GM18502 (cell line): ENCODE measurements at regions not wholly inside any gene's neighbourhood (a gene's known extent, or its start where the extent isn't known, plus 50 kb on each side); places are given as distances from the start of the nearest gene placed in this dataset.

Experiments used
- ATAC-seq: cut with Tn5 transposase; IDR thresholded peaks from one replicate; pipeline ENCODE4 v1.9.1; 2021; ENCODE audit warnings: mild to moderate bottlenecking; ENCODE audit not compliant: unreplicated experiment, poor library complexity

DNA sequence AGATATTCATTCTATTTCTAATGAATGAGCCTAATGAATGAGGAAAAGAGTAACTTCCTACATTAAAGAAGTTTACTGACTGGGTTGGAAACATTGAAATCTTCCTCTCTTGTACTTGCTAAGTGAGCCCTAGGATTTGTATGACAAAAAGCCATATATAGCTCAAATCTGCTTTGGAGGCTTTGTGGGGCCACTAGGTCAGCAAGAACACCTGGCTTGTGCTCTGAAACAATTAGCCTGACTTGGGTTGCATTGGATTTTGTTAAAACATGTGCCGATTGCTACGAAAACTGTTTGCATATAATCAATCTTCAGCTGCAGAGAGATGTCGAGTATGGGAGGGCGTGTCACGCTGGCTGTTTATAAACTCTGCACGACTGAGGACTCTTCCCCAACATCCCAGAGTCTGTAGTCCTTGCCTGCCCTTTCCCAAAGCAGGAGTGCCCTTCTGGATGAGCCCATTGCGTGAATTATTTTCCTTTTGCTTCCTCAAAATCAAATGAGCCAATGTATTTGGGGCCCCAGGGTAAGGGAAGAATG is 684.8 kb downstream of the DHX35 start:
- no peak for ATAC-seq

- no peak for ATAC-seq
Observed at GRCh38 chr20:39645131-39645530, 683.0 kb downstream of the DHX35 start.

GRCh38 chr20:39643292-39643691 is 681.1 kb downstream of the DHX35 start:
- no peak for ATAC-seq

DNA sequence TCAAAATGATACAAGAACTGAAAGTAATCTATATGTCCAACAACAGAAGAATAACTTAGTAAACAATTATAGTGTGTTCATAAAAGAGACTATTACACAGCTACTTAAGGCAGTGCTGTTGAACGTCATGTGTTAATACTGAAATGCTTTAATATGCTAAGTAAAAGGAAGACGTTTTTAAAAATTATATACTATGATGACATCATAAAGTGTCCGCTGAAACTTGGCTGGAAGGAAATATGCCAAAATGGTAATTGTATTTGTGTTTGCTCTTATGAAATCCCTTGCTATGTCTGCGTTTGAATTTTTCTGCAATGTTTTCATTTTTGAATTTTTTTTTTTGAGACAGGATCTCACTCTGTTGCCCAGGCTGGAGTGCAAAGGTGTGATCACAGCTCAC is 679.3 kb downstream of the DHX35 start:
- ATAC-seq, result no peak

DNA sequence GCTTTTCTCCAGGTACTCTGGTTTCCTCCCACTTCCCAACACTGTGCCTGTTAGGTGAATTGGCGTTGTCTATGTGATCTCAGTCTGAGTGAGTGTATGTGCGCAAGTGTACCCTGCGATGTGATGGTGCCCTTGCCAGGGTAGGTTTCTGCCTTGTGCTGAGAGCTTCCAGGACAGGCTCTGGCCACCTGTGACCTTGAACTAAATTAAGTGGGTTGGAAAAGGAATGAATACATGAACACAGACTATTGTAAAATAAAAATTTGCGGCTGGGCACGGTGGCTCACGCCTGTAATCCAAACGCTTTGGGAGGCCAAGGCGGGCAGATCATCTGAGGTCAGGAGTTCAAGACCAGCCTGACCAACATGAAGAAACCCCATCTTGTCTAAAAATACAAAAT is 678.0 kb downstream of the DHX35 start:
- no peak for ATAC-seq

- ATAC-seq, result no peak
Observed at GRCh38 chr20:39638731-39639130, 676.6 kb downstream of the DHX35 start.

DNA sequence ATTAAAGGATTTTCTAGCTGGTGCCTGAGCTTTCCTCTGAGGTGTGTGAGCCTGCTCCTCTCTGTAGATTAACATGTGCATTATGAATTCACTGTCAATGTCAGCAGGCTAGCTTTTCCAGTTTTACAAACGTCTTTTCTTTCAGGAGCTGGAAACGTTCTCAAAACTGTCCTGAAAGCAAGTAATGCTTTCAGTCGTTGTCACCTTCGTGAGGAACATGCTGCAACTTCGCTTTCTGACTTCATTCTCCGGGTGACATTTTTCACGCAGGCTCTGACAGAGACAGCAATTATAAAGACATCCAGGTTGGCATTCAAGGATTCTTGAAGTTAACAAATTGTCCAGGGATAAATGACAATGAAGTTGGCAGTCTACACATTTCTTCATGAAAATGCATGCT is 671.5 kb downstream of the DHX35 start:
- ATAC-seq, result no peak

- no peak for ATAC-seq
Observed at GRCh38 chr20:39632757-39633156, 670.6 kb downstream of the DHX35 start.

DNA sequence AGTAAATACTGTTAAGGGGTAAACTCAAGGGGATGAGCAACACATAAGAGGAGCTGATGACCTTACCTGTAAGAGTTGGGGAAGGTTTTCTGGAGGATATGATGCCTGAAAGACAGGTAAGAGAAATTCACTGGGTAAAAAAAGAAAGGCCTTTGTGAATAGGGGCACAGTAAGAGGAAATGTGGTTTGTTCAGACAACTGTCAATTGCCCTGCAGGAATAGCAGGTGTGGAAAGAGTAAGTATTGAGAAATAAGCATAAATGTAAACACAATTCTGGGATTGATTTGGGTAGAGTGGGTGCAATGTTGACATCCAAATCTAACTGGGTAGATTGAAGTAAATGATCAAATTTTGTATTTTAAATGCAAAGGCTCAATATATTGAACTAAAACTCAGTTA is 670.0 kb downstream of the DHX35 start:
- ATAC-seq, result no peak

DNA sequence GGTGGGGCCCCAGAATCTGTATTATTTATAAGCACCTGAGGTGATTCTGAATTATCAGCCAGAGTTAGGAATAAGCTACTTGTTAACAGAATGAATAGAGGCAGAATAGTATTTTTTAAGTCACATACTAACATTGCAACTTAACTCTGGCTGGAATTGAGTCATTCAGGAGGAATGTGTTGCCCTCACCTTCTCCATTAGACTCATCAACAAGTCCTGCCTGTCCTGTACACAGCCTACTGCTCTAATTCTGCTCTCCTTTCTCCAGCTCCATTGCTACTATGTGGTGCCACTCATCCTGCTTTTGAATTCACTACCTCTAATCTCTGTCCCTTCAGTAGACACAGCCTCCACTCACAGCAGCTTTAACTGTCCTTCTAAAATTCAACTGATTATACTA is 669.4 kb downstream of the DHX35 start:
- no peak for ATAC-seq

DNA sequence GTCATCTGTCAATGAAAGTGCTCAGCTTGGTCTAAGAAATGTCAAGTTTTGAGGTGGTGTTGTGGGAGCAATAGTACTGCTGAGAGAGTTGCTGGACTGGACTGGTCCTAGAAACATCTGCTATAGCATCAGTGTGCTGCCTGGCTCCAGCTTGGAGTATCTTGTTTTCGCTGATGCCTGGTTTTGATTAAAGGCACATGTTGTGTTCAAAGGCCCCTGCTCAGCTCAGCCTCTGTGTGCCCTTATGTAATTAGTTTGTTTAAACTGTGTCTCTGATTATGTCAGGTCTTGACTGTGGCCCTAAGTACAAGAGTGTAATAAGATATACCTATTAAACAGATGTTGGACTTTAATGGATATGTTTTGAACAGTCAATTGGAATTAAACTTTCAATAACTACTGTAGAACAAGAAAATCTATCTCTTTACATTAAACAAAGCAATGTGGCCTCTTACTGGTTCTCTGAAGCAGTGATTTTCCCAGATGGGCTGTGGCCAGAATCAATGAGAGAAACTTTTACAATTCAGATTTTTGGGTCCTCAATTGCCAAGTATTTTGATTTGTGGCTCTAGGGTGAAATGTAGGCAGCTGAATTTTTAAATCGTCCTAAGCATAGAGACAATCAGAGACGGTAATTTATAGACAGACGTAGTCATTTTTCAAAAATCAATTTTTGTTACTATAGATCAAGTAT is 668.2 kb downstream of the DHX35 start:
- ATAC-seq, result no peak

DNA sequence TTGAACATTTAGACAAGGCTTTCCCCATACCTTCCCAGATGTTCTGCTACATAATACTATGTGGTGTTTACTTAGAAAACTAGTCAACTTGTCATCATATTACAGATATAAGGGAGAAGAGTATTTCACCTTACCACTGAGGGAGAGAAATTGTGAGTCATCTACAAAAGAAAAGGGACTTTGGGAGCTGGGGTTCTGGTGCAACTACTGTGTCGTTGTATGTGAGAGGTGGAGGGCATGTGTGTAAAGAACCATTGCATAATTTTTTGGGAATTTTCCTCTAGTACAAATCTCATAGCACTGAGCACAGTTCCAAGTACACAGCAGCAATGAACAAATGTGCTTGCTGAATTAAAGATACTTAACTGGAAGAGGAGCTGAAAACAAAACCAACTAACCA is 665.6 kb downstream of the DHX35 start:
- ATAC-seq, result no peak

DNA sequence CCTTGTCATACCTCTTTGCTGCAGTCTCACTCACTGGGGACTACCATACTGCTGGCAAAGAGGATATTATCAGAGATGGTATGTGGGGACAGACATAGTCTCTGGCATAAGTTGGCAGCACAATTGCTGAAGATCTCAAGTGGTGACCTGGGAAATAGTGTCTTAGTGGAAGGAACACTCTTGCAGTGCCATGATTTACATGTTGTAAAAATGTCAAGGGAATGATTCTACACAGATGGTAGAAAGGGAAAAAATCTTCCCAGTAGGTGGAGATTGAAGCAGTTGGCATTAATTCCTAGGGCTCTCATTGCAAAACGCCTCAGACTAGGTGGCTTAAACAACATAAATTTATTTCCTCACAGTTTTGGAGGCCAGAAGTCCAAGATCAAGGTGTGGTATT is 662.2 kb downstream of the DHX35 start:
- ATAC-seq, result no peak

GRCh38 chr20:39623584-39624234 is 661.6 kb downstream of the DHX35 start:
- no peak for ATAC-seq

GRCh38 chr20:39619271-39619785 is 657.2 kb downstream of the DHX35 start:
- no peak for ATAC-seq

- no peak for ATAC-seq
Observed at GRCh38 chr20:39611901-39612300, 649.8 kb downstream of the DHX35 start.

DNA sequence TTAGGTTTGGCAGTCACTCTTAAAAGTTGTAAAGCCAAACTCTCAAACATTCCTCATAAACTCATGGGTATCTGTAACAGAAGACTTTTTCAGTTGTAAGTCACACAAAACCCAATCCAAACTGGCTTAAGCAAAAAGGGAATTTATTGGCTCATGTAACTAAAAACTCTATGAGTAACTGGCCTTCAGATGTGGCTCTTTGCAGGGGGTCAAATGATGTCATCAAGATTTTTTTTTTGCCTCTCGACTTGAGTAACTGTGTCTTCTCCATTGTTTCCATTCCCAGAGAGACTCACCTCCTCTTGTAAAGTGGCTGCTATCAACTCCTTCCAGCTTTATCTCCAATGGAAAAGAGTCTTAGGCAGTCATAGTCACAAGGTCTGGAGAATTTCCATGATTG is 645.0 kb downstream of the DHX35 start:
- ATAC-seq, result no peak

- no peak for ATAC-seq
Observed at GRCh38 chr20:39605908-39606307, 643.8 kb downstream of the DHX35 start.

GRCh38 chr20:39605361-39605760 is 643.2 kb downstream of the DHX35 start:
- ATAC-seq, result no peak

GRCh38 chr20:39603219-39603618 is 641.1 kb downstream of the DHX35 start:
- no peak for ATAC-seq

- no peak for ATAC-seq
Observed at GRCh38 chr20:39602649-39603048, 640.5 kb downstream of the DHX35 start.

GRCh38 chr20:39600871-39601270 is 638.7 kb downstream of the DHX35 start:
- no peak for ATAC-seq
